ENCODE measurements at regions not wholly inside any gene's neighbourhood (a gene's known extent, or its start where the extent isn't known, plus 50 kb on each side); places are given as distances from the start of the nearest gene placed in this dataset.
"Not testable (repeated sequence)": the region's sequence is repeated elsewhere in the genome, so short reads cannot be mapped to it uniquely, and the experiment has no call there.

DNA sequence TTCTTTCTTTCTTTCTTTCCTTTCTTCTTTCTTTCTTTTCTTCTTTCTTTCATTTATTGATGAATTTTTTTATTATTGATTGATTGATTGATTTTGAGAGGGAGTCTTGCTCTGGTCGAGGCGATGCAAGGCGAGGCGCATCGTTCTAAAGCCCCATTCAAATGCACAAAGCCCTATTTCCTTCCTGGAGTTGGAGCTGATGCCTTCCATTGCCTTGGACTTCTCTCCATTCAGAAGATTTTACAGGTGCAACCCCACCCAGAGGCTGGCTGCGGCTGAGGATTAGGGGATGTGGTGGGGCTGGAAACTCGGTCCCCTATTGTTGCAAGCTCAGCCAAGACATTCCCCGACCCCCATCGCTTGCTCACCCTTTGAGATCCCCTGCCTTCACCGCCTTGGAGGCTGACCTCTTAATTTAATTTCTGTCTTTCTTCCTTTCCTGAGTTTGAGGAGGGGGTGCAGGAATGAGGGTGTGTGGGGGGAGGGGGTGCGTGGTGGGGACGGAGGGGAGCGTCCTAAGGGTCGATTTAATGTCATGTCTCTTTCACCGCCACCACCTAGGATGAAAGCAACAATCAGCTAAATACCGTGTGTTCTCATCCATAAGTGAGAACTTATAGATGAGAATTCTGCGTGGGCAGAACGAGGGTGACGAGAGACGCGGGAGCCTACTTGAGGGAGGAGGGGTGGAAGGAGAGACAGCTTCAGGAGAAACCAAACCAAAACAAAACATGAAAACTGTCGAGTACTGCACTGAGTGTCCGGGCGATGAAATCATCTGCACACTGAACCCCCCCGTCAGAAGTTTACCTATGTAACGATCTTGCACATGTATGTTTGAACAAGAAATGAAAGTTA, 3913.9 kb upstream of the OR11H1 start:
- no peak for DNase-seq
- Histone ChIP-seq H3K9me3 (peaks cover 44 to 59% of the 10 kb centered on the region in 2 donors), H3K27me3 (no peaks in the 10 kb centered on the region), H3K27ac (no peak overlapping the region), H3K4me1 (no peaks in the 10 kb centered on the region), H3K36me3 (no peaks in the 10 kb centered on the region), H3K4me3 (no peak overlapping the region)
- TF ChIP-seq, protein P1, sequence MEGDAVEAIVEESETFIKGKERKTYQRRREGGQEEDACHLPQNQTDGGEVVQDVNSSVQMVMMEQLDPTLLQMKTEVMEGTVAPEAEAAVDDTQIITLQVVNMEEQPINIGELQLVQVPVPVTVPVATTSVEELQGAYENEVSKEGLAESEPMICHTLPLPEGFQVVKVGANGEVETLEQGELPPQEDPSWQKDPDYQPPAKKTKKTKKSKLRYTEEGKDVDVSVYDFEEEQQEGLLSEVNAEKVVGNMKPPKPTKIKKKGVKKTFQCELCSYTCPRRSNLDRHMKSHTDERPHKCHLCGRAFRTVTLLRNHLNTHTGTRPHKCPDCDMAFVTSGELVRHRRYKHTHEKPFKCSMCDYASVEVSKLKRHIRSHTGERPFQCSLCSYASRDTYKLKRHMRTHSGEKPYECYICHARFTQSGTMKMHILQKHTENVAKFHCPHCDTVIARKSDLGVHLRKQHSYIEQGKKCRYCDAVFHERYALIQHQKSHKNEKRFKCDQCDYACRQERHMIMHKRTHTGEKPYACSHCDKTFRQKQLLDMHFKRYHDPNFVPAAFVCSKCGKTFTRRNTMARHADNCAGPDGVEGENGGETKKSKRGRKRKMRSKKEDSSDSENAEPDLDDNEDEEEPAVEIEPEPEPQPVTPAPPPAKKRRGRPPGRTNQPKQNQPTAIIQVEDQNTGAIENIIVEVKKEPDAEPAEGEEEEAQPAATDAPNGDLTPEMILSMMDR (IDR thresholded peaks at IDR 0.05): no peak
- TF ChIP-seq POLR2A (IDR thresholded peaks at IDR 0.05) (no peak), EP300 (IDR thresholded peaks at IDR 0.05; ENCODE audit: low read depth) (no peak), POLR2AphosphoS5 (IDR thresholded peaks at IDR 0.05) (no peak)
- in situ Hi-C loops (cut with MboI; ENCODE audit: low pct_ligation_motif_present in 1 of 4, low pct_unique_long_range_greater_than_20kb in 1 of 4, low sequenced_read_pairs in 3 of 4): no loop called here
- intact Hi-C loops (cut with DNase I; ENCODE audit: low total_unique reads): no loop called here
- 87 to 91% methylated on average over 26 of the region's 26 CpGs for WGBS, 2 donors (ENCODE audit: low coverage in 1 of 2)

DNA sequence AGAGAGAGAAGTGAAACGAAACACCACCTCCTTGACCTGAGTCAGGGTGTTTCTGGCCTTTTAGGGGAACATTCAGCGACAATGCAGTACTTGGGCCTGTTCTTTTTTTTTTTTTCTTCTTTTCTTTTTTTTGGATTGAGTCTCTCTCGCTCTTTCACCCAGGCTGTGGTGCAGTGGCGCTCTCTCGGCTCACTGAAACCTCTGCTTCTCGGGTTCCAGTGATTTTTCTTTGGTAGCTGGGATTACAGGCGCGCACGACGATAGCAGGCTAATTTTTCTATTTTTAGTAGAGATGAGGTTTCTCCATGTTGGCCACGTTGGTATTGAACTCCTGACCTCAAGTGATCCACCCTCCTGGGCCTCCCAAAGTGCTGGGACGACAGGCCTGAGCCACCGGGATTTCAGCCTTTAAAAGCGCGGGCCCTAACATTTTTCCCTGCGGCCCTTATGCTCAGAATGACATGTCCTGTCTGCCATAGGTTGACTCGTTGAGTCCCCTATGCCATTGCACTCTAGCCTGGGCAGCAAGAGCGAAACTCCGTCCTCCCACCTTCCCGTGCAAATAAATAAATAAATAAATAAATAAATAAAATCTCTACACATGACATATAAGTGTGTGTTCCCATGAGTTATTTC, 3913.1 kb upstream of the OR11H1 start:
- H3K27ac ChIP-seq; DNase-seq; intact Hi-C loops (cut with DNase I; ENCODE audit: low total_unique reads); H3K36me3 ChIP-seq; H3K27me3 ChIP-seq; H3K4me1 ChIP-seq; in situ Hi-C loops (cut with MboI; ENCODE audit: low pct_ligation_motif_present in 1 of 4, low pct_unique_long_range_greater_than_20kb in 1 of 4, low sequenced_read_pairs in 3 of 4); H3K4me3 ChIP-seq: not testable (repeated sequence)
- WGBS, 2 donors (ENCODE audit: low coverage in 1 of 2): 78 to 83% methylated on average over 20 of the region's 20 CpGs
- peaks cover 52 to 64% of the 10 kb centered on the region in 2 donors for H3K9me3 ChIP-seq

DNA sequence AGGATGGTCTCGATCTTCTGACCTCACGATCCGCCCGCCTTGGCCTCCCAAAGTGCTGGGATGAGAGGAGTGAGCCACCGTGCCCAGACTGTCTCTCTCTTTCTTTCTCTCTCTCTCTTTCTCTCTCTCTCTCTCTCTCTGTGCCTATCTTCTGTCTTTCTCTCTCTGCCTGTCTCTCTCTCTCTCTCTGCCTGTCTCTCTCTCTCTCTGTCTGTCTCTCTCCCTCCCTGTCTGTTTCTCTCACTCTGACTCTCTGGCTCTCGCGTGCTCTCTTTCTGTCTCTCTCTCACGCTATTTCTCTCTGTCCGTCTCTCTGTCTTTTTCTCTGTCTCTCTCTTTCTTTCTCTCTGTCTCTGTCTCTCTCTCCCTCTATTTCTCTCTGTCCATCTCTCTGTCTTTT, 3911.2 kb upstream of the OR11H1 start:
- intact Hi-C loops (cut with DNase I; ENCODE audit: low total_unique reads) (no loop called here), in situ Hi-C loops (cut with MboI; ENCODE audit: low pct_ligation_motif_present in 1 of 4, low pct_unique_long_range_greater_than_20kb in 1 of 4, low sequenced_read_pairs in 3 of 4) (no loop called here)
- Histone ChIP-seq H3K9me3 (peaks cover 60 to 64% of the 10 kb centered on the region in 2 donors), H3K4me3 (no peak overlapping the region), H3K27me3 (no peaks in the 10 kb centered on the region), H3K4me1 (no peaks in the 10 kb centered on the region), H3K27ac (no peak overlapping the region), H3K36me3 (no peaks in the 10 kb centered on the region)
- DNase-seq: no peak
- TF ChIP-seq EP300 (IDR thresholded peaks at IDR 0.05; ENCODE audit: low read depth) (no peak), POLR2AphosphoS5 (IDR thresholded peaks at IDR 0.05) (no peak), POLR2A (IDR thresholded peaks at IDR 0.05) (no peak)
- TF ChIP-seq, protein P1 (IDR thresholded peaks at IDR 0.05): no peak
- WGBS, 2 donors (ENCODE audit: low coverage in 1 of 2): 86 to 92% methylated on average over 9 of the region's 9 CpGs

DNA sequence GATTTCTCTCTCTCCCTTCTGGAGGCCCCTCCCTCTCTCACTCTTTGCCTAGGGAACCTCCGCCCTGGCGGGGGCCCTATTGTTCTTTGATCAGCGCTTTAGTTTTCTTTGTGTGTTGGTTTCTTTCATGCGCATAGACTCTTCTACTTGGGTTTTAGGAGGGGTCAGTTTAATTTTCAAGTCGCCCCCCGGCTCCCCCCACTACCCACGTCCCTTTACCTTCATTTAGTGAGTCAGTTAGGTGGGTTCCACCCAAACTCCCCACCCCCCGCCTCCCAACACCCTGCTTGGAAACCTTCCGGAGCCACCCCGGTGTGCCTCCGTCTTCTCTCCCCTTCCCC, 3909.7 kb upstream of the OR11H1 start:
- H3K36me3 ChIP-seq; H3K4me1 ChIP-seq; H3K4me3 ChIP-seq; DNase-seq; H3K27ac ChIP-seq; intact Hi-C loops (cut with DNase I; ENCODE audit: low total_unique reads); H3K27me3 ChIP-seq; in situ Hi-C loops (cut with MboI; ENCODE audit: low pct_ligation_motif_present in 1 of 4, low pct_unique_long_range_greater_than_20kb in 1 of 4, low sequenced_read_pairs in 3 of 4): not testable (repeated sequence)
- 67 to 80% methylated on average over 8 to 11 of the region's 11 CpGs for WGBS, 2 donors (ENCODE audit: low coverage in 1 of 2)
- H3K9me3 ChIP-seq: peaks cover 59 to 65% of the 10 kb centered on the region in 2 donors

DNA sequence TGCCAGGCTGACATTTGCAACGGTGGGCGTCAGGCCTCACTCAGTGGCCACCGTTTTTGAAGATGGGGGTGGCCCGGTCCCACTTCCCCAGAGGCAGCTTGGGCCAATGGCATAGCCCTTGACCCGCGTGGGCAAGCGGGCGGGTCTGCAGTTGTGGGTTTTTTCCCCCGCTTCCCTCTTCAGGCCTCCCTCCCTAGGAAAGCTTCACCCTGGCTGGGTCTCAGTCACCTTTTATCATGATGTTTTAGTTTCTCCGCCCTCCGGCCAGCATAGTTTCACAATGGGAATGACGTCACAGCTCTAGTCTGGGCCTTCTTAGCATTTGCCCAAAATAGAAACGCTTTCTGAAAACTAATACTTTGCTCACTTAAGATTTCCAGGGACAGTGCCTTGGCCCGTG, 3909.3 kb upstream of the OR11H1 start:
- in situ Hi-C loops (cut with MboI; ENCODE audit: low pct_ligation_motif_present in 1 of 4, low pct_unique_long_range_greater_than_20kb in 1 of 4, low sequenced_read_pairs in 3 of 4); H3K27ac ChIP-seq; DNase-seq; H3K36me3 ChIP-seq; intact Hi-C loops (cut with DNase I; ENCODE audit: low total_unique reads); H3K4me1 ChIP-seq; H3K27me3 ChIP-seq; H3K4me3 ChIP-seq: not testable (repeated sequence)
- H3K9me3 ChIP-seq: peaks cover 58 to 61% of the 10 kb centered on the region in 2 donors
- WGBS, 2 donors (ENCODE audit: low coverage in 1 of 2): 82 to 87% methylated on average over 13 to 14 of the region's 14 CpGs

DNA sequence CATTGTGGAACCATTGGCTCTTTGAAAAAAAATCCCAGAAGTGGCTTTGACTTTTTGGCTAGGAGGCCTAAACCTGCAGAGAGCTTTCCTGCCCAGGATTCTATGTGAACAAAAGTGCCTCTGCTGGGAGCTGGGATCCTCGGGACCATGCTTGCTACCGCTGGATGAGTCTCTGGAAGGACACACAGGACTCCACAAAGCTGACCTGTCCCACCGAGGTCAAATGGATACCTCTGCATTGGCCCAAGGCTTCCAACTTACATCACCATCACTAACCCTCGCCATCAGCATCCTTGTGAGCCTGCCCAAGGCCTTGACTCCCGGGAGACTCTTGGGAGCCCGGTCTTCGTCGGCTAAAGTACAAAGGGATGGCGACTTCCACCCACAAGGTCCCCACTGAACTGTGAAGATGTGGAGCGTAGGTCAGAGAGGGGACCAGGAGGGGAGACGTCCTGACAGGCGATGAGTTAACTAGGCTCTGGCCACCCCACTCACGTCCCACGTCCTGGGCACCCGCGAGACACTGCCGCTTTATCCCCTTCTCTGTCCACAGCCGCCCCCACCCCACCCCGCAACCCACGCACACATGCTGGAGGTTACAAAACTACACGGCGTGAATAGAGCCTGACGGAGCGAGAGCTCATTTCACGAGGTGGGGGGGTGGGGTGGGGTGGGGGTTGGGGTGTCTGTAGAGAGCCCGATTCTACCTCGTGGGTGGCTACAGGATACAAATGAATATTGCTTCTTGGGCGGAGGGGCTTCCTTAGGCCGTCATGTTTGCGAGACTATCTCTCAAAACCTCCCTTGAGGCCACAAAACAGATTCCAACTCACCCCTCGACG, 3906.8 kb upstream of the OR11H1 start:
- WGBS, 2 donors (ENCODE audit: low coverage in 1 of 2): 77 to 86% methylated on average over 16 to 32 of the region's 32 CpGs
- H3K27me3 ChIP-seq; H3K4me1 ChIP-seq; intact Hi-C loops (cut with DNase I; ENCODE audit: low total_unique reads); in situ Hi-C loops (cut with MboI; ENCODE audit: low pct_ligation_motif_present in 1 of 4, low pct_unique_long_range_greater_than_20kb in 1 of 4, low sequenced_read_pairs in 3 of 4); H3K4me3 ChIP-seq; H3K36me3 ChIP-seq; H3K27ac ChIP-seq; DNase-seq: not testable (repeated sequence)
- H3K9me3 ChIP-seq: peaks cover 44 to 60% of the 10 kb centered on the region in 2 donors

DNA sequence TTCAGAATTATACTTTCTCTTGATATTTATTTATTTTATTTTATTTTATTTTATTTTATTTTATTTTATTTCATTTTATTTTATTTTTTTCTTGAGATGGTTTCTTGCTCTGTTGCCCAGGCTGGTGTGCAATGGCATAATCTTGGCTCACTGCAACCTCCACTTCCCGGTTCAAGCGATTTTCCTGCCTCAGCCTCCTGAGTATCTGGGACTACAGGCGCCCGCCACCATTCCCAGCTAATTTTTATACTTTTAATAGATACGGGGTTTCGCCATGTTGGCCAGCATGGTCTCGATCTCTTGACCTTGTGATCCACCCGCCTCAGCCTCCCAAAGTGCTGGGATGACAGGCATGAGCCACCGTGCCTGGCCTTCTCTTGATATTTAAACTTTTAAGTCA, 3905.2 kb upstream of the OR11H1 start:
- WGBS, 2 donors (ENCODE audit: low coverage in 1 of 2): 85 to 88% methylated on average over 9 of the region's 9 CpGs
- H3K27me3 ChIP-seq; intact Hi-C loops (cut with DNase I; ENCODE audit: low total_unique reads); H3K4me1 ChIP-seq; in situ Hi-C loops (cut with MboI; ENCODE audit: low pct_ligation_motif_present in 1 of 4, low pct_unique_long_range_greater_than_20kb in 1 of 4, low sequenced_read_pairs in 3 of 4); H3K36me3 ChIP-seq; DNase-seq; H3K27ac ChIP-seq; H3K4me3 ChIP-seq: not testable (repeated sequence)
- peaks cover 49 to 64% of the 10 kb centered on the region in 2 donors for H3K9me3 ChIP-seq
